Right atrium auricular region (tissue), 2 donors: ENCODE measurements at regions not wholly inside any gene's neighbourhood (a gene's known extent, or its start where the extent isn't known, plus 50 kb on each side); places are given as distances from the start of the nearest gene placed in this dataset.
"Not testable (repeated sequence)": the region's sequence is repeated elsewhere in the genome, so short reads cannot be mapped to it uniquely, and the experiment has no call there.

Source experiments
- DNase-seq: peaks from one replicate; pipeline ENCODE4 v3.0.0-alpha.2; 2019; ENCODE audit warnings: low spot score
- H3K27ac ChIP-seq, 2 donors: fragments of 200-600 bp; sonication (generic); 1 replicate in 1 of 2; 2 replicates in 1 of 2; pipeline ENCODE4 v1.5.1; 2016 to 2019
- H3K27me3 ChIP-seq, 2 donors: fragments of 200-600 bp; sonication (generic); one replicate each; pipeline versions ENCODE4 v1.5.1 to v1.6.0; 2017 to 2019
- H3K36me3 ChIP-seq: fragments of 200-600 bp; sonication (generic); one replicate; pipeline ENCODE4 v1.5.1; 2016
- H3K4me1 ChIP-seq, 2 donors: fragments of 200-600 bp; sonication (generic); one replicate each; pipeline versions ENCODE4 v1.5.1 to v1.6.0; 2017 to 2019
- H3K4me3 ChIP-seq, 2 donors: fragments of 200-600 bp; sonication (generic); 1 replicate in 1 of 2; 2 replicates in 1 of 2; pipeline ENCODE4 v1.5.1; 2017 to 2019; ENCODE audit warnings: mild to moderate bottlenecking in 1 of 2, moderate library complexity in 1 of 2
- H3K9me3 ChIP-seq, 2 donors: fragments of 200-600 bp; sonication (generic); one replicate each; pipeline ENCODE4 v1.5.1; 2019
- CTCF ChIP-seq, 2 donors: fragments of 200-600 bp; sonication (generic); IDR thresholded peaks; one replicate each; pipeline ENCODE4 v1.5.1; 2019; ENCODE audit warnings: antibody characterized with exemption in 2 of 2

GRCh38 chr12:131464081-131464480 lies 246.8 kb upstream of the SFSWAP start:
- Histone ChIP-seq H3K4me1 (no peaks in the 10 kb centered on the region), H3K9me3 (no peaks in the 10 kb centered on the region), H3K36me3 (no peaks in the 10 kb centered on the region), H3K27ac (no peak overlapping the region), H3K27me3 (no peaks in the 10 kb centered on the region), H3K4me3 (no peak overlapping the region)
- no peak for TF ChIP-seq CTCF (IDR thresholded peaks at IDR 0.05)
- DNase-seq, result no peak

DNA sequence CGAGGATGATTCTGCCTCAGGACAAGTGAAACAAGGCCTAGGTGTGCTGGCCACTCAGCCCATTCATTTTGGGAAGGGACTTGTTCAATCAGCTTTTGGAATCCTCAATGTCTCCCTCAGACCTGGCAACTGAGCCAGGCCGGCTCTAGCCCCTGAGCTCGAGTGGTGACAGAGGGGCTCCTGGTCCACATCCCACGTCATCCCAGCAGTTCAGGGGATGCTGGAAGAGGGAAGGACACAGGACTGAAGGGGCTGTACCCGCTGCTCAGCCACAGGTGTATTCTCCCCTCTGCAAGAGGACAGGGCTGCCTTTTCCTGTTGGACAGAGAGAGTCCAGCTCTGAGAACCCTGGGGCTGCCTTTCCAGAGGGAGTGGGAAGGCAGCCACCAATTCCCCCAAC lies 244.6 kb upstream of the SFSWAP start:
- H3K9me3 ChIP-seq, result no peaks in the 10 kb centered on the region
- H3K27me3 ChIP-seq, result no peaks in the 10 kb centered on the region
- H3K27ac ChIP-seq, result no peak overlapping the region
- no peaks in the 10 kb centered on the region for H3K4me1 ChIP-seq
- DNase-seq, result no peak
- no peaks in the 10 kb centered on the region for H3K36me3 ChIP-seq
- no peak for TF ChIP-seq CTCF (IDR thresholded peaks at IDR 0.05)
- no peak overlapping the region for H3K4me3 ChIP-seq

- Histone ChIP-seq H3K4me3 (no peak overlapping the region), H3K4me1 (no peaks in the 10 kb centered on the region), H3K27me3 (no peaks in the 10 kb centered on the region), H3K36me3 (no peaks in the 10 kb centered on the region), H3K9me3 (no peaks in the 10 kb centered on the region), H3K27ac (no peak overlapping the region)
- no peak for DNase-seq
- TF ChIP-seq CTCF (IDR thresholded peaks at IDR 0.05), result no peak
Measured at GRCh38 chr12:131466932-131467331, 244.0 kb upstream of the SFSWAP start.

GRCh38 chr12:131468206-131468605 lies 242.7 kb upstream of the SFSWAP start:
- no peak for TF ChIP-seq CTCF (IDR thresholded peaks at IDR 0.05)
- Histone ChIP-seq H3K9me3 (no peaks in the 10 kb centered on the region), H3K27me3 (no peaks in the 10 kb centered on the region), H3K27ac (no peak overlapping the region), H3K4me3 (no peak overlapping the region), H3K36me3 (no peaks in the 10 kb centered on the region), H3K4me1 (no peaks in the 10 kb centered on the region)
- DNase-seq, result no peak

DNA sequence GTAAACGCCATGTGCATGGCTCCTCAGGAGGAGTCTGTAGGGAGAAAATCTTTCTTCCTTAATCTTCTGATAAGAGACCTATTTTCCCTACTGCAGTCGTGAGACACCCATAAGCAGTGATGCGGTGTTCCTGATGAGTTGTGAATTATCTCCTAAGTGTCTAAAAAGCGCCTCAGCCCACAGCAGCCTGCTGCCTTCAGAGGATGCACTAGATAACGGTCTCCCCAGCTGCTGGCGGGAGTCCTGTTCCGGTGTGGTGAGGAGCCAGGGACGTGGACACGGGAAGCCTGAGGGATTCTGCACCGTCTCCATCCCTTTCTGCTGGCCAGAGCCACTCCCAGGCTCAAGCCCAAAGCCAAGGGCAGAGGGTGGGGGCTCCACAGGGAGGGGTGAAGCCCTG lies 240.9 kb upstream of the SFSWAP start:
- H3K27ac ChIP-seq, H3K27me3 ChIP-seq, H3K9me3 ChIP-seq, DNase-seq, H3K4me1 ChIP-seq, H3K36me3 ChIP-seq, H3K4me3 ChIP-seq: not testable (repeated sequence)

DNA sequence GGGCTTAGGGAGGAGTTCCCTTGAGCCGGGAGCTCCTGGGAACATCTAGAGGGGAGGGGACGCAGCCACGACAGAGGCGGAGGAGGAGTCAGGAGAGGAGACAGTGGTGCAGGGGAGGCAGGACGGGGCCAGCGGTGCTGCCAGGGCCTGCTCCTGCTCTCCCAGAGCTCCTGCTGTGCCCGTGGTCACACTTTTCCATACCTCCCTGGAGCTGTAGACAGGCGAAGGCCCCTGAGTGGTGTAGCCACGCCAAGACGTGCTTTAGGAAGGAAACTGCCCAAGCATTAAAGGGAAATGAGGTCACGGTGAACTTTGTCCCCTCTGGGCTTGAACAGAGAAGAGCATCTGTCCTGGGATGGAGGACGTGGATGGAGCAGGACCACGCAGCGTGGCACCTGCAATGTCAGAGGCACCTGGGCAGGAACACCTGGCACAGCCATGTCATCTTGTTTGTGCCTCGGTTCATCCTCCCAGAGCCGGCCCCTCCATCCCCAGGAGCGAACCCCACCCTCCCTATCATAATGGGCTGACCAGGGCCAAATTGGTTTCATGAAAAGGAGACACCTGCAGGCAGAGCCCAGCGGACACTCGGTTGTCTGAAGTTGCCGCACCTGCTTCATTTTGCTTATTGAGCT lies 239.5 kb upstream of the SFSWAP start:
- Histone ChIP-seq H3K9me3 (no peaks in the 10 kb centered on the region), H3K4me3 (no peak overlapping the region), H3K27me3 (no peaks in the 10 kb centered on the region), H3K36me3 (no peaks in the 10 kb centered on the region), H3K4me1 (no peaks in the 10 kb centered on the region), H3K27ac (no peak overlapping the region)
- DNase-seq, result no peak
- TF ChIP-seq CTCF (IDR thresholded peaks at IDR 0.05), result no peak
